Heart left ventricle (tissue), 16 donors: ENCODE measurements at regions not wholly inside any gene's neighbourhood (a gene's known extent, or its start where the extent isn't known, plus 50 kb on each side); places are given as distances from the start of the nearest gene placed in this dataset.
"Not testable (repeated sequence)": the region's sequence is repeated elsewhere in the genome, so short reads cannot be mapped to it uniquely, and the experiment has no call there.

ENCODE experiments used
- ATAC-seq, 4 donors: fragments of 200-7000 bp; cut with Tn5 transposase; one replicate each; pipeline ENCODE4 v1.9.1; 2020 to 2022; ENCODE audit warnings: moderate library complexity in 4 of 4, mild to moderate bottlenecking in 3 of 4, moderate number of reproducible peaks in 1 of 4
- DNase-seq, 5 donors: peaks; one replicate each; pipeline ENCODE4 v3.0.0-alpha.2; 2020
- H3K27ac ChIP-seq, 12 donors: fragments of 200-600 bp; sonication (generic) in 4 of 12; one replicate each; pipeline versions ENCODE4 v1.5.0 to v1.8.0; 2016 to 2022; ENCODE audit warnings: mild to moderate bottlenecking in 2 of 12
- H3K27me3 ChIP-seq, 9 donors: fragments of 200-600 bp; sonication (generic) in 2 of 9; one replicate each; pipeline versions ENCODE4 v1.5.1 to v1.8.0; 2016 to 2022; ENCODE audit warnings: mild to moderate bottlenecking in 3 of 9
- H3K36me3 ChIP-seq, 9 donors: fragments of 200-600 bp; sonication (generic) in 2 of 9; one replicate each; pipeline versions ENCODE4 v1.5.0 to v1.8.0; 2018 to 2022; ENCODE audit warnings: mild to moderate bottlenecking in 2 of 9
- H3K4me1 ChIP-seq, 12 donors: fragments of 200-600 bp; sonication (generic) in 4 of 12; one replicate each; pipeline versions ENCODE4 v1.5.0 to v1.8.0; 2016 to 2022; ENCODE audit warnings: mild to moderate bottlenecking in 3 of 12
- H3K4me3 ChIP-seq, 12 donors: fragments of 200-600 bp; sonication (generic) in 4 of 12; one replicate each; pipeline versions ENCODE4 v1.5.0 to v1.8.0; 2017 to 2022; ENCODE audit warnings: mild to moderate bottlenecking in 9 of 12, moderate library complexity in 4 of 12
- H3K9me3 ChIP-seq, 12 donors: fragments of 200-600 bp; sonication (generic) in 4 of 12; one replicate each; pipeline versions ENCODE4 v1.5.0 to v1.8.0; 2016 to 2022; ENCODE audit warnings: mild to moderate bottlenecking in 1 of 12
- CTCF ChIP-seq, 12 donors: fragments of 200-600 bp; sonication (generic) in 4 of 12; IDR thresholded peaks; one replicate each; pipeline versions ENCODE4 v1.5.0 to v1.8.0; 2018 to 2022; ENCODE audit warnings: antibody characterized with exemption in 12 of 12, mild to moderate bottlenecking in 5 of 12
- POLR2A ChIP-seq, 2 donors: fragments of 450-650 bp; IDR thresholded peaks; one replicate each; pipeline ENCODE4 v1.6.1; 2017; ENCODE audit warnings: antibody characterized with exemption in 2 of 2, mild to moderate bottlenecking in 2 of 2, moderate library complexity in 2 of 2
- WGBS, 4 donors: extraction: QIAGEN DNeasy Blood & Tissue Kit in 2 of 4; methylation state at CpG; one replicate each; pipeline versions ENCODE4 v1.1.5 to v1.1.7; 2013 to 2018; 5-methylcytosine and 5-hydroxymethylcytosine counted together
- intact Hi-C, 10 donors: fragments of 100-400 bp; cut with DNase I; formaldehyde crosslinking; loops; one replicate each; pipeline versions ENCODE4 v1.11.1 to v1.14.2; 2022
- donor health status: ischemic (EF 13 %, LVEDD 7.1; RV severe dilation, severe dysfunction).
- donor health status: healthy with polysubstance abuse.
- donor health status: DM: no; HTN: yes; CAD: no.
- donor health status: DM: no; HTN: no; CAD: no.
- donor health status: ischemic (EF 25% LVEDD 6.9; RV normal size, moderate dysfunction).
- donor health status: ischemic (EF 25% LVEDD 5.7; RV mildly dilated, moderate dysfunction).
- donor health status: healthy.
- donor health status: DM: yes; HTN: yes; CAD: no.
- donor health status: ischemic (EF 35%, LVEDD 5.7; RV mildly dilated, moderate dysfunction).
- donor health status: nonischemic (EF 11% LVEDD 7.7; RV severe dilation, severe dysfunction).
- donor health status: DM: yes; HTN: yes; CAD: no.
- donor health status: PGD.
- donor health status: ischemic (EF 29% LVEDD 5.4; RV normal size, mild dysfunction).
- donor health status: nonischemic (EF 23%, LVEDD 6.1; RV moderate dilation, normal function).

DNA sequence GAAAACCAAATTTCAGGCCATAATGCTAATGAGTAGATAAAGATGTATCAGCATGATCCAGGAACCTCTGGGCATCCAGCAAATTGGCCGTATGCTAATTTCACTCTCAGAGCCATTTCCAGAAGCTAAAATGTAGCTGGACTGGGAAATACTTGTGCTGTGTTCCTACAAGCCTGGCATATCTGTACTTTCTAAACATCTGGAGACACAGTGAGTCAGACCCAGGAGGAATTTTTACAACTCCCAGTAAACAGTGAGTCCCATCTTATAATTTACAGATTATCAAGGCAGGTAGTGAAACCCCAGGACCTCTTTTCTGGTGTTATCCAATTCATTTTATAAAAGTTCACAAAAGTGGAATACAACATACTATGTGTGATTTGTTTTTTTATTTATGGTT, 683.0 kb upstream of the ADGRB3 start:
- peaks cover 0 to 20% (median 3%) of the 10 kb centered on the region in 12 donors for H3K9me3 ChIP-seq
- no peaks in the 10 kb centered on the region for H3K4me1 ChIP-seq
- TF ChIP-seq POLR2A (IDR thresholded peaks at IDR 0.05) (no peak), CTCF (IDR thresholded peaks at IDR 0.05) (no peak)
- ATAC-seq: no peak
- WGBS, 4 donors: 56 to 78% (median 70%) methylated on average over 1 of the region's 1 CpG
- H3K4me3 ChIP-seq: no peak overlapping the region
- H3K36me3 ChIP-seq: no peaks in the 10 kb centered on the region
- no peak overlapping the region for H3K27ac ChIP-seq
- no peak for DNase-seq
- no peaks in the 10 kb centered on the region for H3K27me3 ChIP-seq
- intact Hi-C loops: loop anchor here in 1 of 10 donors (5.0 kb wide), 1 partner anchor 445 kb away; no protein-coding TSS in a partner anchor

DNA sequence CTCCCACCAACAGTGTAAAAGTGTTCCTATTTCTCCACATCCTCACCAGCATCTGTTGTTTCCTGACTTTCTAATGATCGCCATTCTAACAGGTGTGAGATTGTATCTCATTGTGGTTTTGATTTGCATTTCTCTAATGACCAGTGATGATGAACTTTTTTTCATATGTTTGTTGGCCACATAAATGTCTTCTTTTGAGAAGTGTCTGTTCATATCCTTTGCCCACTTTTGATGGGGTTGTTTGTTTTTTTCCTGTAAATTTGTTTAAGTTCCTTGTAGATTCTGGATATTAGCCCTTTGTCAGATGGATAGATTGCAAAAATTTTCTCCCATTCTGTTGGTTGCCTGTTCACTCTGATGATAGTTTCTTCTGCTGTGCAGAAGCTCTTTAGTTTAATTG, 687.3 kb upstream of the ADGRB3 start:
- 89 to 93% (median 92%) methylated on average over 1 of the region's 1 CpG for WGBS, 4 donors
- H3K4me1 ChIP-seq, DNase-seq, H3K36me3 ChIP-seq, H3K27ac ChIP-seq, ATAC-seq, intact Hi-C loops, H3K27me3 ChIP-seq, H3K9me3 ChIP-seq, H3K4me3 ChIP-seq: not testable (repeated sequence)

- intact Hi-C loops: no loop called here
- no peak overlapping the region for H3K4me3 ChIP-seq
- H3K27me3 ChIP-seq: no peaks in the 10 kb centered on the region
- H3K36me3 ChIP-seq: no peaks in the 10 kb centered on the region
- DNase-seq (no peak), ATAC-seq (no peak)
- H3K9me3 ChIP-seq: no peaks in the 10 kb centered on the region
- WGBS, 4 donors: 77 to 86% (median 83%) methylated on average over 2 of the region's 2 CpGs
- no peak overlapping the region for H3K27ac ChIP-seq
- no peak for TF ChIP-seq POLR2A (IDR thresholded peaks at IDR 0.05)
- TF ChIP-seq CTCF (IDR thresholded peaks at IDR 0.05): no peak
- no peaks in the 10 kb centered on the region for H3K4me1 ChIP-seq
These were observed 699.1 kb upstream of the ADGRB3 start for GRCh38 chr6:67935976-67936477.

DNA sequence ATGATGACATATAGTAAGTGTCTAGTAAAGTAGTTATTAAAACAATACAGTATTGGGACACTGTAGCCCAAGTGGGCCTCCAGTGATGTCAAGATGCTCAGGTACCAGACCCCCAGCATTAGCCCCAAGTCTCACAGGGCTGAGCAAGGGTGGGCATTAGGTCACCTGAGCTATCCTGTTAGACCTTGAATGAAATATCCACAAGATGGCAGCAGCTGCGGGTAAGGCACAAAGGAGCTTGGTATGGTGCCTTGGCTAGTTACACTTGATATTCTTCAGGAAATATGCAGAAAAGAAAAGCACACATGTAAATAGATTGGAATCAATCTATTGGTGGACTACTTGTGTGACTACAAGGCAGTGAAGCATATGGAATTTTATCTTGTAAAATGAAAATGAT, 701.8 kb upstream of the ADGRB3 start:
- no peak for DNase-seq
- no peak for ATAC-seq
- Histone ChIP-seq H3K4me3 (no peak overlapping the region), H3K27me3 (no peaks in the 10 kb centered on the region), H3K4me1 (no peaks in the 10 kb centered on the region), H3K27ac (no peak overlapping the region), H3K9me3 (peaks cover 0 to 12% (median 0%) of the 10 kb centered on the region in 12 donors), H3K36me3 (no peaks in the 10 kb centered on the region)
- intact Hi-C loops: no loop called here
- TF ChIP-seq CTCF (IDR thresholded peaks at IDR 0.05): no peak
- TF ChIP-seq POLR2A (IDR thresholded peaks at IDR 0.05): no peak
- WGBS, 4 donors: 55 to 74% (median 63%) methylated on average over 1 of the region's 1 CpG

GRCh38 chr6:67922588-67922987, 712.5 kb upstream of the ADGRB3 start:
- WGBS, 4 donors: 73 to 82% (median 77%) methylated on average over 1 to 3 of the region's 3 CpGs
- H3K4me1 ChIP-seq, H3K27ac ChIP-seq, DNase-seq, intact Hi-C loops, ATAC-seq, H3K4me3 ChIP-seq, H3K36me3 ChIP-seq, H3K27me3 ChIP-seq: not testable (repeated sequence)
- H3K9me3 ChIP-seq: peaks cover 0 to 15% (median 0%) of the 10 kb centered on the region in 12 donors

DNA sequence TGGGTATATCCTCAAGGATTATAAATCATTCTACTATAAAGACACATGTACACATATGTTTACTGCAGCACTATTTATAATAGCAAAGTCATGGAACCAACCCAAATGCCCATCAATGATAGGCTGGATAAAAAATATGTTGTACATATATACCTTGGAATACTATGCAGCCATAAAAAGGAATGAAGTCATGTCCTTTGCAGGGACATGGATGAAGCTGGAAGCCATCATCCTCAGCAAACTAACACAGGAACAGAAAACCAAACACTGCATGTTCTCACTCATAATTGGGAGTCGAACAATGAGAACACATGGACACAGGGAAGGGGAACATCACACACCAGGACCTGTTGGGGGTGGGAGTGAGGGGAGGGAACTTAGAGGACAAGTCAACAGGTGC, 715.0 kb upstream of the ADGRB3 start:
- intact Hi-C loops, ATAC-seq, H3K27me3 ChIP-seq, DNase-seq, H3K4me3 ChIP-seq, H3K36me3 ChIP-seq, H3K4me1 ChIP-seq, H3K27ac ChIP-seq: not testable (repeated sequence)
- H3K9me3 ChIP-seq: peaks cover 0 to 15% (median 0%) of the 10 kb centered on the region in 12 donors
- WGBS, 4 donors: 79 to 89% (median 84%) methylated on average over 1 of the region's 1 CpG
